ENCODE measurements at regions not wholly inside any gene's neighbourhood (a gene's known extent, or its start where the extent isn't known, plus 50 kb on each side); places are given as distances from the start of the nearest gene placed in this dataset.

- no peak for TF ChIP-seq GATA2 (IDR thresholded peaks at IDR 0.05; ENCODE audit: low read depth, low read length)
- TF ChIP-seq GATA3 (IDR thresholded peaks at IDR 0.05; ENCODE audit: low read depth, low read length) = no peak
Observed at GRCh38 chr2:142724186-142724585, 153.3 kb upstream of the KYNU start.
